GM04504 (cell line): ENCODE measurements at regions not wholly inside any gene's neighbourhood (a gene's known extent, or its start where the extent isn't known, plus 50 kb on each side); places are given as distances from the start of the nearest gene placed in this dataset.

Experiments used
- DNase-seq: peaks from one replicate; pipeline ENCODE4 v3.0.0-alpha.2; 2012; ENCODE audit warnings: low read depth

DNA sequence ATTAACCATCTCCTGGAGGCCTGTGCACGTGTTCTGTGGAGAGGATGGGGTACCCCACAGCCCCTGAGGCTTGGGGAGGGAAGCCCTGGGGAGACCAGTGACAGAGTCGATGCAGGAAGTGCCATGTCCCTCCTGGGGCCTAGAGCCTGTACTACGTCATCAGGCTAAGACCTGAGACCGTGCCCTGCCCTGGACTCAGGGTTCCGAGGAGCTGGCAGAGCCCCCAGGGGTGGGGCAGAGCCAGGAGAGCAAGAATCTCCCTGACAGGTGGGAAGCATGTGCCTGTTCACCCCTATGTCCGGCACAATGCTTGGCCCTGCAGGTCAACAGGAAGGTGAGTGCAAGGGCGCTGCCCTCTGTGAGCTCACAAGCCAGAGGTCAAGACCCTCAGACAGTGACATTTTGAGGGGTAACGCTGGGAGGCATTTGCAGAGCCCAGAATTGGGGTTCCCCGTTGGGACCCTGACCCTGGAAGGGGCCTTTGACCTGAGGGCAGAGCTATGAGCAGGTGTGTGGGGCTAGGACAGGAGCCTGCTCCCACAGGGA, 781.6 kb downstream of the BRD1 start:
- no peak for DNase-seq

DNA sequence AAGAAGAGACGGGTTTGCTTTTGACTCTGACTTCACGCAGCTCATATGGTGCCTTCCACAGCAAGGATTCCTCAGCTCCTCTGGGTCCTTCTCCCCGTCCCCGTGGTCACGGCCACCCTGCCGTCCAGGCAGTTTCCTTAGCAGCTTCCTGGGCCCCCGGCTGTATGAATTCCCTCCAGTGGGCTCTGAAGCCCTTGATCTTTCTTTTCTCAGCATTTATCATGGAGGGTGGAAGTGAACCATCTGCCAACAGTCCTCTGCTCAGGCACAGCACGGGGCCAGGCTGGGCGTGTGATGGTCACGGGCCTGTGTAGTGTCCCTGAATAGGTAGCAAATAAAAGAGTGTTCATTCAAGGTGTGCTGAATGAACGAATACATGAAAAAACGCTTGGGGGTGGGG, 782.4 kb downstream of the BRD1 start:
- no peak for DNase-seq

DNA sequence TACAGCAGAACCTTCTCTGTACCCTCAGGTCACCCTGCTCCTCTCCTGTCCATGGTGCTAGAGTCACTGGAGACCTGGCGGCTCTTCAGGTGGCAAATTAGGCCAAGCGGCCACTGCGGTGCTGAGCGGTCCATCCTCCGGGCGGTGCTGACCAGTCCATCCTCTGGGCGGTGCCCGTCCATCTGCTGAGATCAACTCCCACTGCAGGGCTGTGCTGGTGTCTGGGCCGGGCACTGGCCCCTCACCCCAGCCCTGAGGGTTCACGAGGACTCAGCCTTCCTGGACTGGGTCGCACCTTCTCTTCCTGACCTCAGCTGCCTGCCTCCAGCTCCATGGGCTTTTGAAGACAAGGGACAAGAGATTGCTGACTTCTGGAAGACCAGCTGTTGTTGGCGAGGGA, 782.9 kb downstream of the BRD1 start:
- no peak for DNase-seq

DNA sequence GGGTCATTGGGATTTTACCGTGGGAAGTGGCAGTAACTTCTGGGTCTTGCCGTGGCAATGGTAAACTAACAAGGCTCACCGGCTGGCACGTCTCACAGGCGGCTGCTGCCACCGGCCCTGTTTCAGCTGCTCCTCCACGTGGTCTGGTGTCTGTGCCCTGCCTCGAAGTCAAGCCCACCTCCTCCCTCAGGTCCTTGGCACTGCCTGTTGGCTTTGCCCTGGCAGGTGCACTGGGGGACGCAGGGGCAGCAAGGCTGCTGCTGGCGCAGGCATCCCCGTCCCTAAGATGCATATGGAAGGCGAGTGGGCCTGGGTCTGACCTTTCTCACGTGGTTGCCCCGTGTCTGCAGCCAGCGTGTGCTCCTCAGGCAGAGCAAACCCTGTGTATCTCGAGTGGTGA, 783.6 kb downstream of the BRD1 start:
- no peak for DNase-seq

DNA sequence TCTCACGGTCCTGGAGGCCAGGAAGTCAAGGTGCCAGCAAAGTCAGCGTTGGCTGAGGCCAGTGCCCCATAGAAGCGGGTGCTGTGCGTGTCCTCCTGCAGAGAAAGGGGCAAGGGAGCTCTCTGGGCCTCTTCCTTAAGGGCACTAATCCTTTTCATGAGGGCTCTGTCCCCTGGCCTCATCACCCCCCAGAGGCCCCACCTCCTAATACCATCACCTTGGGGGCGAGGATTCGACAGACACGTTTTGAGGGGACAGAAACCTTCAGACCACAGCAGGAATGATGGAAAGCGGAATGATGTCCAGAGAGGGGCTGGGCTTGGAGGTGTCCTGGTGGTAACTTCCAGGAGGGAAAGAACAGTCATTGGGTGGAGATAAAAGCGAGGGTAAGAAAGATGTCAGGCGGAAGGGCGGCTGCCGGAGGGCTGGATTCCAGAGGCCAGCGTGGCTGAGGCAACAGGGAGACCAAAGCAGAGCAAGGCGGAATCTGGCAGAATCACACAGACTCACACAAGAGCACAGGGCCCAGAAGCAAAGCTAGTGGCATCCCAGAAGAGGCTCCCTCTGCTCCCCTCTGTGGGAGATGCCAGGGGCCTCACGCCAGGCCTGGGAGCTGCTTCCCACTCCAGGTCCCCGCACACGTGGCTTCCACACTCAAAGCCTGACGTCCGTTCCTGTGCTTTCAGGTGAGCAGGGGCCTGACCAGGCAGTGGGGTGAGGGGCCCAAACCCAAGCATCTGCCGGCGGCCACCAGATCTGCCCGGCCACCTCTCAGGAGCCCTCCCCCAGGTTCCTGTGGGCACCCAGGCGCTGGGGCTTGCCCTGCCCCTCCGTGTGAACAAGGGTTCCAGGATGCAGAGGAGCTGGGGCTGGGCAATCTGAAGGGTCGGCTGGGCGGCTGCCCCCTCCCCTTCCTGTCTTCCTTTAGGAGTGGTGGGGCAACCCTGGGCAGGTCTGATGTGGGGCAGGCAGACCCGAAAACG, 784.5 kb downstream of the BRD1 start:
- no peak for DNase-seq

DNA sequence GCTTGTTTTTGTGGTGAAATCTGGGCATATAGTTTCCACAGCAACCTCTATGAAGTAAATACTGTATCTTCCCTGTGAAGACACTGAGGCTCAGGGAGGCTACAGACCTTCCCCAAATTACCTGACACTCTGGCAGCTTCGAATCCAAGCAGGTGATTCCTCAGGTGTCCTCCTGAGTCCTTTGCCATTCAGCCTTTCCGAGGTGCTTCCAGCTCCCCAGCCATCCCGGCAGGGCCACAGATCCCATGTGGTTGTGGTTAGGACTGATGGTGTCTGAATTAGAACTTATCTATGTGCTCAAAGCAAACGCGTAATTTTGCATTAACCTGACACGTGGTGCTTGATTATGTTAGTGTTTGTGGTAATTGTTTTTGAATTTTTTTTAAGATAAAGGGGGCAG, 785.6 kb downstream of the BRD1 start:
- no peak for DNase-seq

DNA sequence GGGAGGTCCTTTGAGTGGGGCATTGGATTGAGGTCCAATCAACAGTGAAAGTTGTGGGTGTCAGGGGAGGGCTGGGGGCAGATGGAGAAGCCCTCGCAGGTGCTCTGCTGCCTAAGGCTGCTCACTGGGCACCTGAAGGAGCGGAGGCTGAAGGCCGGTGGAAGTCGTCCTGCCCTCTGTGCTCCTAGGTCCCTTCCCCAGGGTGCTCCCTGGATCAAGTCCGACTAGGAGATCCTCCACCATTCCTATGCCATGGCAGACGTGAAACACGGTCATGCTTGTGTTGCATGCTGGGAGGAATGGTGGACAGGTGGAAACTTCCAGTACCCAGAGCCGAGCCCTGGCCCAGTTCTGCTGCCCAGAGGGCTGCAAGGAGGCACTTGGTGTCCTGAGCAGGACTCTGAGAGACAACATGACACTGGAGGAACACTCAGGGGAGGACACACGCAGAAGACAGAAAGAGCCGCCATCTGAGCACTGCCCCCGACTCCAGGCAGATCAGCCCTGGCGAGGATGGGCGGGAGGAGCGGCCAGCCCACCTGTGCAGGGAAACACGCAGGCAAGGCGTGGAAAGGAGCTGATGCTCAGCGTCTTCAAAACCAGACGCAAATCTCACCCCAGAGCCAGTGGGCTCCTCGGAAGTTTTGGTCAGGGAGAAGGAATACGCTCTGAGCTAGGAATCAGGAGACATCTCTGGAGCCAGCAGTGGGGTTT, 786.8 kb downstream of the BRD1 start:
- no peak for DNase-seq

DNA sequence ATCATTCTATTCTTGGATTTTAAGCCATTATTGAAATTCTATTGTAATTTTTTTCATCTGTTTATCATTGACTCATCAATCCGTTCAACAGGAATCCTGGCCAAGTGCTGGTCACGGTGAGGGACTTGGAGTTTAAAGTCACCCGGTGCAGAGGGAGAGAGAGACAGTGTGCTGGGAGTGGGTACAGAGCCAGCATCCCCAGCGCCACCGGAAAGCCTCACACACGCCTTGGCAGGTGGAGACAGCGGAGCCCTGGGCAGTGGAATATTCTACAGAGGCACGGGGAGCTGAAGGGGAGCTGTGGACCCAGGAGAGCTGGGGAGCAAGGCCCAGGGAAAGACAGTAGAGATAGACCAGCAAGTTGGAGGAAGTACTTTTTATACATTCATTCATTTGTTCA, 787.6 kb downstream of the BRD1 start:
- DNase-seq = no peak

DNA sequence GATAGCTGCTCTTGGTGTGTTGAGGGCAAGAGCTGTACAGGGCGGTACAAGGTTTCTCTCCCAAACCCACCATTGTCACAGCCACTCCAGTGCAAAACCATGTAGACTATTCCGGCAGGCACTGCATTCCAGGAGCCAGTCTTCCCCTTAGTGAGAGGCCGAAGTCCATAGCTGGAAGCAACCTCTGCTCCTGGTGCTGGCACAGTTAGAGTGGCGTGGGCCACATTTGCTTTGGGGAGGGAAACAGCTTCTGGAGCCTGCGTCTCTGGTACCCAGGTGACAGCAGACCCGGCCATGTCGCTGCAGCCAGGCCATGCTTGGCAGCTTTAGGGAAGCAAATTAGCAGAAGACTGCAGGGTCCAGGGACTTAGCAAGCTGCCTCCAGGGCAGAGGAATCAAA, 788.0 kb downstream of the BRD1 start:
- DNase-seq = no peak

DNA sequence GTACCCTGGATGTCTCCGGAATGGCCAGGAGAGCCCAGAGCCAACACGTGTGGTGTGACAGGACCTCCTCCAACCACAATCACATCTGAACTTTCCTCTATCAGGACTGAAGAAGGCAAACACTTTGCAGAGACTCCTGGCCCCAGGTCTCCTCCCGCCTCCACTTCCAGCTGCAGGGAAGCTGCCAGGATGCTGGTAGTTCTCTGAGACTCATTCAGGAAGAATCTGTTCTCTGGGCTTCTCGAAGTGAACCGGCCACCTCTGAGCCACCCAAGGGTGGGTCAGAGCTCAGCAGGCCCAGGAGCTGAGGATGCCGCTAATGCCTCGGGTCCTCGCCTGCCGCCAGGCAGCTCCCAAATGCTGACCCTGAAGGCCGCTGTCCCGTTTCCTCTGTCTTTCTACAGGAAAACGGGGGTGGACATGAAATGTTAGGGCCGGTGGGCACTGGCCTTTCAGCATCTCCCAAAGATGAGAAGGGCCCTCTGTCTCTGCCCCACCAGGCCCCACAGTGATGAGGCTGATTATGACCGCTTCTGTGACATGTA, 789.9 kb downstream of the BRD1 start:
- DNase-seq = no peak

DNA sequence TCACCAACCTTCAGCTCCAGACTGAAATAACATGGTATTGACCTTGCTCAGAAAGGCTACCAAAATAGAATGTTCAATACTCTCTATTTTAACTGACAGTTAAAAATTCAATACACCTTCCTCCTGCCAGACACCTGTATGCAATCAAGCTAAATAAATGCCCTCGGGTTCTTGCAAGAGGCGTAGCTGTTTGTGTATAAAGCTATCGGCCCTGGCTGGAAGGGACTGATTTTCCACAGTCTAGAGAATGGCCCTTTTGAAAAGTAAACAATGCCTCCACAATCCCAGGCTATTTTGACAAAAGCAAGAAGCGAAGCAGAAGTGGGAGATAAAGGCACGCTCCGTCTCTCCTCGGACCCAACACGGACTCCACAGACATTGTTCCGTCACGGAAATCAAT, 791.2 kb downstream of the BRD1 start:
- DNase-seq = no peak

DNA sequence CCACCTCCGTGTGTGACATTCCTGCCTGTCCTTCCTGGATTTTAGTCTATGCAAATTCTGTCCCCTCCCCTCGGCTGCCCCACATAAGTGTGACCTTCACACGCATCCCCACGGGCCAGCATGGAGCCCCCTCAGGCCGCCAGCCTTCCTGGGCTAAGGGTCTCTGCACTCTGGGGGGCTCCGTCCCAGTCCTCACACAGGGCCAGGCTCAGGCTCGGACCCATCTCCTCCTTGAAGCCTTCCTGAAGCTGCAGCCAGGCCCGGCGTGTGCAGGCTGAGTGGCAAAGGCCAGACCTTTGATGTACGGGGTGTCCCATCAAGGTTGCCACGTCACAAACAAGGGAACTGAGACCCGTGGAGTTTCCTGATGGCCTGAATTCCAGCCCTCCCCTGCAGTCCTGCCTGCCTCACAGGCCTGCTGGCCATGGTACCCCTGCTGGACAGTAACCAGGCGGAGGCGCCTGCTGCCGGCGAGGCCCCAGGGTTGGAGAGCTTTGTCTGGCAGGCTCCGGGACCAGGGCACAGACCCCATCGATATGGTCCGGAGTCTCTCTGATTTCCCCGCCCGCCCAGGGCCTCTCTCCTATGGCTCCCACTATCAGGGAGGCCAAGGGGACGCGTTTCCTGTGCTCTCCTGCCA, 791.7 kb downstream of the BRD1 start:
- no peak for DNase-seq

DNA sequence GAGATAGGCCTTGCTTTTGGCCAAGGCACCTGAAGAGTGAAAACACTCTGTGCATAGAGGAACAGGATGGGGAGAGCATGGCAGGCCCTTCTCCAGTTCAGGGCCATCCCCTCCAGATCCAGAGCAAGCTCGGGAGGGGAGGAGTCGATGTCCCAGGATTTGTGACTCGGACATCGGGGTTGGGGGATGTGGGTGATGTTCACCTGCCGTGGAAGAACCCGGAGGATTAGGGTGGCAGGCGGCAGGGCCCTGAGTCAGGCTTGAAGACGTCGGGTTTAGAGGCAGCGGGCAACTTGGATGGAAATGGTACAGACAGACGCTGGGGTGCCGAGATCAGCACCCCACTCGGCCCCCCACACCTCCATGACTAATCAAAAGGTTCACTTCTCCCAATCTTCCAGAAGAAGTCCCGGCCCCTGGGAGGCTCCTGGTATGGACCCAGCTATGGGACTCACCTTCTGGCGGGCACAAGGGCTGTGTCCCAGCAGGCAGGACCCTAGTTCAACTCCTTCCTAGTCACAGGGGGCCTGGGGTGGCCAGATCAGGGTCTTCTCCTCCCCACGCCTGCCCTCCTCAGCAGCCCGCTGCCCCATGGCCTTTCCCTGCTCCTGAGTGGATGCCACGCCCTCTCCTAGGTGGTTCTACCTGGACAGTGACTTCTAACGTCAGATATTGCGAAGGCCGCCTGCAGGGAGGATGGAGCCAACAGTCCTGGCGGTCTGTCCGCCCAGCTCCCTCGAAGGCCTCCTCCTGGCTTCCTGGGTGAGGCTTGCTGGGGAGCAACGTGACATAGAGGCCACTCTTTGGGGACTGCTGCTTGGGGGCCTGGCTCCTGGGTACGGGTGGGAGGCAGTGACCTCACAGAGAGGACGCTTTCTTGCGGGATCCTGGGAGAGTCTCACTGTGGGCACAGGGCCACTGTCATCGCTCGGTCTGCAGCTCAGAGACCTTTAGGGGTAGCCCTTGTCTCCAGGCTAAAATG, 792.5 kb downstream of the BRD1 start:
- no peak for DNase-seq

DNA sequence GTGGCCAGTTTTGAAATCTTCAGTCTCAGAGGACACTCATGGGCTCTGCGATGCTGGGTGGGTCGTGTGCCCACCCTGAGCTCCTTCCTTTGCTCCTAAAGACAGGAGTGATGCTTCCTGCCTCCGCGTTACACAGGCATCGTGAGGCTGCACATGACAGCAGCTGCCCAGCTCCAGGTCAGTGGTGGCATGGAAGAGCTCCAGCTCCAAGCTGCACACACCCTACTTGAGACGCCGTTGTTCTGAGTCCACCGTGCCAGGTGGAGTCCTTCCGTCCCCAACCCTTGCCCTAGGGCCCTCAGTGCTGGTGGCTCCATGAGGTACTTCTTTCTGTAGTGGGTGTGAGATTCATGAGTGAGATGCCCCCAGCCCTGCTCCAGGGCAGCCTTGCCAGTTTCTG, 794.1 kb downstream of the BRD1 start:
- DNase-seq = no peak

DNA sequence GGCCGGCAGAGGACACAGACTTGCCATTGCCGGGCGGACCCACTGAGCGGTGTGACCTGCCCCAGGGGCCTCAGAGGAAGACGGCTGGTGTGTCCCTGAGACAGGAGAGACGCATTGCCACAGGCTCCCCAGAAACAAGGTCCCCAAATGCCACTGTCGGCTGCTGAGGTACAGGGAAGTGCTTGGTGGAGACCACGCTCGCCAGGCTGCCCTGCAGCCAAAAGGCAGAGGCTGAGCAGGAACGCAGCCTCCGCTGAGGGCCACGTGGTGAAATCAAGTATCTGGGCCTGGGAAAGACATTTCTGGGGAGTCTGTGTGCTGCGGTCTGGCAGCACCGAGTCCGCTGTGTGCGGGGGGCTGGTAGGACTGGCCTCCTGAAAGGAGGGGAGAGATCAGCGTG, 794.9 kb downstream of the BRD1 start:
- DNase-seq = no peak

DNA sequence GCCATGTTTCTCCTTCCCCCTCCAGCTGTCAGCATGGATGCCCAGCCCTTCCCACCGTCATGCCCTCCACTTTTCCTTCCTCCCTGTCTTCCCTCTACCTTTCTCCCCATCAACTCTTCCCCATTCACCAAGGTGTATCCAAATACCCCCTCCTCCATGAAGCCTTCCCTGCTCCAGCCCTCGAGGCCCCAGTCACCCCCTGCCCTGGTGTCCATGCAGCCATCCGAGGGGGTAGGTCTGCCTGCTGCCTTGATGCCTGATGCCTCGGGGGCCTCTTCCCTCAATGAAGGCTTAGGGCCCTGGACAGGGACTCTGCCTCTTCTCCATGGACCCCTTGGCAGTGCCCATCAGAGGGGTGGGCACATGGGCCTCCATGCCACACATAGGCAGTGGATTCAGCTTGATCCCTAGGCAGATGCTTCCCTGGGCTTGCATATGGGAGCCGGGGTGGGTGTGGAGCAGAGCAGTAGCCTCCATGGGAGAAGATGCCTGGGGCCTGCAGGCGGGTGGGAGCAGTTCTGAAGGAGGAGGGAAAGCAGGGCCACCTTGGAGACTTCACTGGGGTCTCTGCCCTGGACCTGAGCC, 795.8 kb downstream of the BRD1 start:
- no peak for DNase-seq

DNA sequence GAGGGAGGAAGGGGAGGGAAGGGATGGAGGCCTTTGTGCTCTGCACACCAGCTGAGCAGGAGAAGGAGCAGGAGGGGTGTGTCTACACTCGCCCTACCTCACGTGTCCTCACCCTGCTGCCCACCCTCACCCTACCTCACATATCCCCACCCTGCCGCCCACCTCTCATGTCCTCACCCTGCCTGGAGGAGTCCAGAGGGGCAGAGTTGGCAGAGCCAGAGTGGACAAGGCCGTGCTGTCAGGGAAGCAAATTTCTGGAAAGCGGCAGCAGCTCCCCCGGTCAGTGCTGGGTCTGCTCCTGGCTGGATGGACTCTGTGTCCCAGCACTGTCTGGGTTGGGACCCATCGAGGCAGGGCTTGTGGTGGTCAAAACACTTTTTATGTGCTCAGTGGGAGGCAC, 799.6 kb downstream of the BRD1 start:
- DNase-seq = no peak

DNA sequence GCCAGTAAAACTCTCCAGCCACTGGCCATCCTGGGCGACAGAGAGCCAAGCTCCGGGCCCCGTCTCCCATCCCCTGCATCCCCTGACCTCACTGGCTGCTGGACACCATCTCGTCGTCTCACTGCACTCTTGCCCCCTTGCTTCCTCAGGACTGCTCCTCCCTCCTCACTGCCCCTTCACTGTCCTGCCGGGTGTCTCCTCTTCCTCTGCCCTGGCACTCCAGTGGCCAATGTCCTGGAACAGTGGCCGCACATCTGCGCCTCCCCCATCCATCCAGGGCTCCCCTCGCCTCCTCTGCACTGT, 800.4 kb downstream of the BRD1 start:
- no peak for DNase-seq

DNA sequence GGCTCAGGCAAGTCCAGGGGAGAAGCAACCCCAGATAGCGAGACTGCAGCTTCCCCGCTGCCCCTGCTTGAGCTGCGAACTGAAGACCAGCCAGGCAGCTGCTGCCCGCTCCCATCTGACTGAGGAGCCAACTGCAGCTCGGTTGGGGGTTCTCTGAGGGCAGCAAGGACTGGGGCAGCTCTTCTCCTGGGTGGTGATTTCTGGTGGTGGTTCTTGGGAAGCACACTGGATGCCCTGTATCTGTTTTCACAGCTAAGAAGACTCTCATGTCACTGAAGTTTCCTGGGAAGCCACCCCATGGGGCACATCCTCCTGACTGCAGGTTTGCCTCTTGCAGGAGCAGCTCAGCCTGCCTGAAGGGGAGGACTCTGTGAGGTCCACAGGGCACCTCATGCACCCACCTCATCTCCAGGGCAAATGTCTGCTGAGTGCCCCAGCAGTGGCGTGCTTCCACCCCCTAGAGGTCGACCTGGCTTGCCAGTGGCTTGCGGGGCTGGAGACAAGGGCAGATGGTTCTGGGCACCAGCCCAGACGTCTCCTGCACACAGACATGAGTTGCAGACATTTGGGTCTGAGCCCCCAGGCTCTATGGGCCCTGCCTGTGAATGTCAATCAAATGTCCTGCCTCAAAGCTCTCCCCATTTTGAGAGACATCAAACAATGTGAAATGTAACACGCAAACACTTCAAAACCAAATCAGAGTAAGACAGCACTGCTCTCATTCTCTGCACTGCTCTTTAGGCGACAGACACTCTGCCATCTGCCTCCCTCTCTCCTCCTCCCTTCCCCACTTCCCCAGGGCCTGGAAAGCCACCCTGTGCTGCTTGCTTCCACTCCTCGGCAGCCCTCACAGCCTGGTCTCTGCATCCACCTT, 800.9 kb downstream of the BRD1 start:
- no peak for DNase-seq
